ENCODE measurements at regions not wholly inside any gene's neighbourhood (a gene's known extent, or its start where the extent isn't known, plus 50 kb on each side); places are given as distances from the start of the nearest gene placed in this dataset.

DNA sequence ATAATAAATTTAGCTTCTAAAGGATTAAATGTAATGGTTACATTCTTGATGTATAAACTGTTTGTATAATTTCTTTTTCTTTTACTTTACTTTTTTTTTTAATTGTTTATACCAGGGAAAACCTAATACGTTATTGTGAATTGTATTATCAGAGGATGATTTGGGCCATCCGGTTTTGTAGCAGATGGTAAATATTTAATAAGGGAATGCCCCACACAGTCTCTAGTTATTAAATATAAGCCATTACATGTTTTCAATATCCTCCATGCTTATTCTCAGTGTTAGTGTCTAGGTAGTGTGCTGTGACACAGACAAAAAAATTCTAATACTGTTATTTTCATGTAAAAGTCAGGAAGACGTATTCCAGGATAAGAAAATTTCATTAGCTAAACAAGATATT, 553.9 kb downstream of the ZNF804A start:
- DNase-seq (ENCODE audit: low spot score) = no peak
- H3K36me3 ChIP-seq (ENCODE audit: insufficient read depth, low read length) = no peaks in the 10 kb centered on the region
- no peaks in the 10 kb centered on the region for H4K20me1 ChIP-seq (ENCODE audit: insufficient read depth, low read length)
- H2AFZ ChIP-seq (ENCODE audit: low read length) = no peak overlapping the region
- no peaks in the 10 kb centered on the region for H3K9me3 ChIP-seq (ENCODE audit: low read length)
- no TSS peak for BruUV-seq (replicated peaks)
- H3K4me3 ChIP-seq (ENCODE audit: low read depth, low read length, poor library complexity, severe bottlenecking) = no peak overlapping the region
- CTCF ChIA-PET (ENCODE audit: unreplicated experiment) = no interaction called here
- no peak overlapping the region for H3K4me2 ChIP-seq (ENCODE audit: low read length)
- H3K9me2 ChIP-seq (ENCODE audit: insufficient read depth, low read length) = no peaks in the 10 kb centered on the region
- intact Hi-C loops (cut with micrococcal nuclease; ENCODE audit: unreplicated experiment) = no loop called here
- TF ChIP-seq, protein P1, sequence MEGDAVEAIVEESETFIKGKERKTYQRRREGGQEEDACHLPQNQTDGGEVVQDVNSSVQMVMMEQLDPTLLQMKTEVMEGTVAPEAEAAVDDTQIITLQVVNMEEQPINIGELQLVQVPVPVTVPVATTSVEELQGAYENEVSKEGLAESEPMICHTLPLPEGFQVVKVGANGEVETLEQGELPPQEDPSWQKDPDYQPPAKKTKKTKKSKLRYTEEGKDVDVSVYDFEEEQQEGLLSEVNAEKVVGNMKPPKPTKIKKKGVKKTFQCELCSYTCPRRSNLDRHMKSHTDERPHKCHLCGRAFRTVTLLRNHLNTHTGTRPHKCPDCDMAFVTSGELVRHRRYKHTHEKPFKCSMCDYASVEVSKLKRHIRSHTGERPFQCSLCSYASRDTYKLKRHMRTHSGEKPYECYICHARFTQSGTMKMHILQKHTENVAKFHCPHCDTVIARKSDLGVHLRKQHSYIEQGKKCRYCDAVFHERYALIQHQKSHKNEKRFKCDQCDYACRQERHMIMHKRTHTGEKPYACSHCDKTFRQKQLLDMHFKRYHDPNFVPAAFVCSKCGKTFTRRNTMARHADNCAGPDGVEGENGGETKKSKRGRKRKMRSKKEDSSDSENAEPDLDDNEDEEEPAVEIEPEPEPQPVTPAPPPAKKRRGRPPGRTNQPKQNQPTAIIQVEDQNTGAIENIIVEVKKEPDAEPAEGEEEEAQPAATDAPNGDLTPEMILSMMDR (conservative IDR thresholded peaks at IDR 0.05; ENCODE audit: low read length) = no peak
- no peak for TF ChIP-seq EZH2phosphoT487 (IDR thresholded peaks at IDR 0.05; ENCODE audit: borderline replicate concordance, low read depth, low read length)
- POLR2A ChIA-PET = interaction anchor here (0.7 kb wide), 1 partner anchor 1221 kb away, joined by 3 read pairs; no protein-coding TSS in a partner anchor
- no peak overlapping the region for H3K27ac ChIP-seq (ENCODE audit: low read depth, low read length, poor library complexity, severe bottlenecking)
- H3K4me1 ChIP-seq (ENCODE audit: insufficient read depth, low read length, poor library complexity, severe bottlenecking) = no peaks in the 10 kb centered on the region
- H3K79me2 ChIP-seq (ENCODE audit: insufficient read depth, low read depth, low read length) = no peaks in the 10 kb centered on the region

DNA sequence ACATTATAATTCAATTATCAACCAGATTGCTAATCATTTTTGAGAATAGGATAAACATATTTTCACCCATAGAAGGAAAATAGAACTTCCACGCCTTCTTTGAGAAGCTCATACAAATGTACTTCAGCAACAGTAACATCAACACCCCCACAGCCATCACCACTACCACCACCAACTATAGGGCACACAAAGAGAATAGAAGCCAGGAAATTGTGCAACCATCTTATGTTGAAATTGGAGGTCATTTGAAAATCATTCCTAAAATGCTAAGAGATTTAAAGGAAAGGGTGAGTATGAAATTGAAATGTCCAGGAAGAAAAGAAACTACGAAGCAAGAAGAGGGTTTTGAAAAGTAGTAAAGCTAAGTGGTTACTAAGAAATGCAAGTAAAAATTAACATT, 563.4 kb downstream of the ZNF804A start:
- no TSS peak for BruUV-seq (replicated peaks)
- TF ChIP-seq, protein P1 (conservative IDR thresholded peaks at IDR 0.05; ENCODE audit: low read length) = no peak
- no peak for TF ChIP-seq EZH2phosphoT487 (IDR thresholded peaks at IDR 0.05; ENCODE audit: borderline replicate concordance, low read depth, low read length)

DNA sequence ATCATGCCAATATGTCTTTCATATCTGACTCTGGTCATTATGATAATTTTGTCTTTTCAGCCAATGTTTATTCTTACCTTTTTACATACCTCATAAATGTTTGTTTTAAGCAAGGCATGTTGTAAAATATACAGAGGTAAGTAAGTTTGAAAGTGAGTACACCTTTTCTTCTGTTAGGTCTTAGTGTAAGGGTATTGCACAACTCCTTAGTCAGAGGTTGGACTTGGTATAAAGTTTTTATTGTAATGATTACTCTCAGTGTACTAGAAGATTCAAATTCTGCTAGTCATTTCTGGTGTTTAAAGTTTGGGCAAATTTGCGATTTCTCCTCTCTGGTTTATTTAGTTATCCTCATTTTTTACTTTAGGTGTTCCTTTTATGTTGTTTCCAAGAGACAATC, 564.3 kb upstream of the FSIP2 start:
- Histone ChIP-seq H3K9me2 (ENCODE audit: insufficient read depth, low read length) (no peaks in the 10 kb centered on the region), H3K4me1 (ENCODE audit: insufficient read depth, low read length, poor library complexity, severe bottlenecking) (no peaks in the 10 kb centered on the region), H3K27ac (ENCODE audit: low read depth, low read length, poor library complexity, severe bottlenecking) (no peak overlapping the region), H3K36me3 (ENCODE audit: insufficient read depth, low read length) (no peaks in the 10 kb centered on the region), H3K4me2 (ENCODE audit: low read length) (no peak overlapping the region), H3K9me3 (ENCODE audit: low read length) (no peaks in the 10 kb centered on the region), H3K79me2 (ENCODE audit: insufficient read depth, low read depth, low read length) (no peaks in the 10 kb centered on the region), H4K20me1 (ENCODE audit: insufficient read depth, low read length) (no peaks in the 10 kb centered on the region), H3K4me3 (ENCODE audit: low read depth, low read length, poor library complexity, severe bottlenecking) (no peak overlapping the region), H2AFZ (ENCODE audit: low read length) (no peak overlapping the region)
- intact Hi-C loops (cut with micrococcal nuclease; ENCODE audit: unreplicated experiment) = no loop called here
- POLR2A ChIA-PET = no interaction called here
- TF ChIP-seq, protein P1 (conservative IDR thresholded peaks at IDR 0.05; ENCODE audit: low read length) = no peak
- no peak for TF ChIP-seq EZH2phosphoT487 (IDR thresholded peaks at IDR 0.05; ENCODE audit: borderline replicate concordance, low read depth, low read length)
- BruUV-seq (replicated peaks) = no TSS peak
- CTCF ChIA-PET (ENCODE audit: unreplicated experiment) = no interaction called here
- DNase-seq (ENCODE audit: low spot score) = no peak

More for the DNA sequence above, 563.4 kb downstream of the ZNF804A start:
- Histone ChIP-seq H4K20me1 (ENCODE audit: insufficient read depth, low read length) (no peaks in the 10 kb centered on the region), H3K9me2 (ENCODE audit: insufficient read depth, low read length) (no peaks in the 10 kb centered on the region), H3K4me1 (ENCODE audit: insufficient read depth, low read length, poor library complexity, severe bottlenecking) (no peaks in the 10 kb centered on the region), H3K27ac (ENCODE audit: low read depth, low read length, poor library complexity, severe bottlenecking) (no peak overlapping the region), H3K9me3 (ENCODE audit: low read length) (no peaks in the 10 kb centered on the region), H3K36me3 (ENCODE audit: insufficient read depth, low read length) (no peaks in the 10 kb centered on the region), H3K4me2 (ENCODE audit: low read length) (no peak overlapping the region), H3K79me2 (ENCODE audit: insufficient read depth, low read depth, low read length) (no peaks in the 10 kb centered on the region), H2AFZ (ENCODE audit: low read length) (no peak overlapping the region), H3K4me3 (ENCODE audit: low read depth, low read length, poor library complexity, severe bottlenecking) (no peak overlapping the region)
- intact Hi-C loops (cut with micrococcal nuclease; ENCODE audit: unreplicated experiment) = no loop called here
- CTCF ChIA-PET (ENCODE audit: unreplicated experiment) = no interaction called here
- DNase-seq (ENCODE audit: low spot score) = no peak
- POLR2A ChIA-PET = no interaction called here
